ENCODE measurements at regions not wholly inside any gene's neighbourhood (a gene's known extent, or its start where the extent isn't known, plus 50 kb on each side); places are given as distances from the start of the nearest gene placed in this dataset.

DNA sequence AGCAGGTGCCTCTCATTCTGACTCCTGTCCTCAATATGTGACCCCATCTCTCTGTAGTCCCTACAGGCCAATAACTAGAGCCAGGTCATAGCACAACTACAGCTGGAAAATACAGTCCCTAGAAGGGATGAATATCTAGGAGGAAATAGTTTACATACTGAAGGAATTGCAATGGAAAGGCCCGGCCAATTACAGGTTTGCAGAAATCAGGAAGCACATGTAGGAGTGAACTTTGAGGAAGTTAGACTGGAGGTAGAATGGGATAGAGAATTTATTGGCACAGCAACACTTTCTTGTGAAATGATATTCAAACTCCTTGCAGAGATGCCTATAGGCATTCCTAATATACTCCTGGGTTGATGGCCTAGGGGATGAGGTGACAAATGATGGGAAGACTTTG, 257.3 kb downstream of the GRIN2B start:
- no peak for TF ChIP-seq POLR2A (IDR thresholded peaks at IDR 0.05)
- TF ChIP-seq, protein P1, sequence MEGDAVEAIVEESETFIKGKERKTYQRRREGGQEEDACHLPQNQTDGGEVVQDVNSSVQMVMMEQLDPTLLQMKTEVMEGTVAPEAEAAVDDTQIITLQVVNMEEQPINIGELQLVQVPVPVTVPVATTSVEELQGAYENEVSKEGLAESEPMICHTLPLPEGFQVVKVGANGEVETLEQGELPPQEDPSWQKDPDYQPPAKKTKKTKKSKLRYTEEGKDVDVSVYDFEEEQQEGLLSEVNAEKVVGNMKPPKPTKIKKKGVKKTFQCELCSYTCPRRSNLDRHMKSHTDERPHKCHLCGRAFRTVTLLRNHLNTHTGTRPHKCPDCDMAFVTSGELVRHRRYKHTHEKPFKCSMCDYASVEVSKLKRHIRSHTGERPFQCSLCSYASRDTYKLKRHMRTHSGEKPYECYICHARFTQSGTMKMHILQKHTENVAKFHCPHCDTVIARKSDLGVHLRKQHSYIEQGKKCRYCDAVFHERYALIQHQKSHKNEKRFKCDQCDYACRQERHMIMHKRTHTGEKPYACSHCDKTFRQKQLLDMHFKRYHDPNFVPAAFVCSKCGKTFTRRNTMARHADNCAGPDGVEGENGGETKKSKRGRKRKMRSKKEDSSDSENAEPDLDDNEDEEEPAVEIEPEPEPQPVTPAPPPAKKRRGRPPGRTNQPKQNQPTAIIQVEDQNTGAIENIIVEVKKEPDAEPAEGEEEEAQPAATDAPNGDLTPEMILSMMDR (IDR thresholded peaks at IDR 0.05): no peak

Data from breast epithelium (tissue), 3 donors.